ENCODE measurements at regions not wholly inside any gene's neighbourhood (a gene's known extent, or its start where the extent isn't known, plus 50 kb on each side); places are given as distances from the start of the nearest gene placed in this dataset.

- no peak for TF ChIP-seq EZH2 (IDR thresholded peaks at IDR 0.05; ENCODE audit: borderline replicate concordance, insufficient read depth, low read depth, low read length, poor library complexity, severe bottlenecking)
- TF ChIP-seq, protein P1, sequence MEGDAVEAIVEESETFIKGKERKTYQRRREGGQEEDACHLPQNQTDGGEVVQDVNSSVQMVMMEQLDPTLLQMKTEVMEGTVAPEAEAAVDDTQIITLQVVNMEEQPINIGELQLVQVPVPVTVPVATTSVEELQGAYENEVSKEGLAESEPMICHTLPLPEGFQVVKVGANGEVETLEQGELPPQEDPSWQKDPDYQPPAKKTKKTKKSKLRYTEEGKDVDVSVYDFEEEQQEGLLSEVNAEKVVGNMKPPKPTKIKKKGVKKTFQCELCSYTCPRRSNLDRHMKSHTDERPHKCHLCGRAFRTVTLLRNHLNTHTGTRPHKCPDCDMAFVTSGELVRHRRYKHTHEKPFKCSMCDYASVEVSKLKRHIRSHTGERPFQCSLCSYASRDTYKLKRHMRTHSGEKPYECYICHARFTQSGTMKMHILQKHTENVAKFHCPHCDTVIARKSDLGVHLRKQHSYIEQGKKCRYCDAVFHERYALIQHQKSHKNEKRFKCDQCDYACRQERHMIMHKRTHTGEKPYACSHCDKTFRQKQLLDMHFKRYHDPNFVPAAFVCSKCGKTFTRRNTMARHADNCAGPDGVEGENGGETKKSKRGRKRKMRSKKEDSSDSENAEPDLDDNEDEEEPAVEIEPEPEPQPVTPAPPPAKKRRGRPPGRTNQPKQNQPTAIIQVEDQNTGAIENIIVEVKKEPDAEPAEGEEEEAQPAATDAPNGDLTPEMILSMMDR (IDR thresholded peaks at IDR 0.05), result no peak
Measured at GRCh38 chr13:82647540-82647939, 1234.7 kb downstream of the SLITRK1 start.
